D721Med (cell line): ENCODE measurements at regions not wholly inside any gene's neighbourhood (a gene's known extent, or its start where the extent isn't known, plus 50 kb on each side); places are given as distances from the start of the nearest gene placed in this dataset.

Source experiments
- DNase-seq: peaks from one replicate; pipeline ENCODE4 v3.0.0; 2011; ENCODE audit warnings: low spot score; ENCODE audit not compliant: insufficient read length
- FAIRE-seq: peaks from 2 replicates; lab custom pipeline; 2011; peaks lifted over from hg19 to GRCh38; lab: Jason Lieb, UNC
- TF ChIP-seq, protein P1 (sequence below): IDR thresholded peaks from 2 replicates; pipeline ENCODE4 v1.5.1; 2012; ENCODE audit warnings: mild to moderate bottlenecking, control low read depth; ENCODE audit not compliant: insufficient read depth; ENCODE audit errors: missing control alignments

DNA sequence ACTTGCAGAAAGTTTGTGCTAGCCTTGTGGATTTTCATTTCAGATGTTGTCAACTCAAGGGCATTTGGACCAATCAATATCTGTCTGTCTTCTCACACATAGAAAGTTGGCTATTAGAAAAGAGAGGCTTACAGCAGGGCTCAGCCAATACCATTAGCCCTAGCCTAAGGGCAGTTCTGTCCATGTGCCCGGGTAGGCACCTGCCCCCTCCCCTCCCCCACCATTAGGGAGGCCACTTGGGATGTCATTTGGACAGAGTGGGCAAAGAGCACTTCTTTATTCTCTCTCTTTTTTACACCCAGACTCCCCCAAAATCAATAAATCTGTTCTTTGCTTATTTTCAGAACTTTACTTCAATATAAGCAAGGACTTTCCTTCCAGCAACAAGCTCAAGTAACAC is 188.5 kb upstream of the MKI67 start:
- FAIRE-seq (no peak), DNase-seq (no peak)
- TF ChIP-seq, protein P1, sequence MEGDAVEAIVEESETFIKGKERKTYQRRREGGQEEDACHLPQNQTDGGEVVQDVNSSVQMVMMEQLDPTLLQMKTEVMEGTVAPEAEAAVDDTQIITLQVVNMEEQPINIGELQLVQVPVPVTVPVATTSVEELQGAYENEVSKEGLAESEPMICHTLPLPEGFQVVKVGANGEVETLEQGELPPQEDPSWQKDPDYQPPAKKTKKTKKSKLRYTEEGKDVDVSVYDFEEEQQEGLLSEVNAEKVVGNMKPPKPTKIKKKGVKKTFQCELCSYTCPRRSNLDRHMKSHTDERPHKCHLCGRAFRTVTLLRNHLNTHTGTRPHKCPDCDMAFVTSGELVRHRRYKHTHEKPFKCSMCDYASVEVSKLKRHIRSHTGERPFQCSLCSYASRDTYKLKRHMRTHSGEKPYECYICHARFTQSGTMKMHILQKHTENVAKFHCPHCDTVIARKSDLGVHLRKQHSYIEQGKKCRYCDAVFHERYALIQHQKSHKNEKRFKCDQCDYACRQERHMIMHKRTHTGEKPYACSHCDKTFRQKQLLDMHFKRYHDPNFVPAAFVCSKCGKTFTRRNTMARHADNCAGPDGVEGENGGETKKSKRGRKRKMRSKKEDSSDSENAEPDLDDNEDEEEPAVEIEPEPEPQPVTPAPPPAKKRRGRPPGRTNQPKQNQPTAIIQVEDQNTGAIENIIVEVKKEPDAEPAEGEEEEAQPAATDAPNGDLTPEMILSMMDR, result no peak

DNA sequence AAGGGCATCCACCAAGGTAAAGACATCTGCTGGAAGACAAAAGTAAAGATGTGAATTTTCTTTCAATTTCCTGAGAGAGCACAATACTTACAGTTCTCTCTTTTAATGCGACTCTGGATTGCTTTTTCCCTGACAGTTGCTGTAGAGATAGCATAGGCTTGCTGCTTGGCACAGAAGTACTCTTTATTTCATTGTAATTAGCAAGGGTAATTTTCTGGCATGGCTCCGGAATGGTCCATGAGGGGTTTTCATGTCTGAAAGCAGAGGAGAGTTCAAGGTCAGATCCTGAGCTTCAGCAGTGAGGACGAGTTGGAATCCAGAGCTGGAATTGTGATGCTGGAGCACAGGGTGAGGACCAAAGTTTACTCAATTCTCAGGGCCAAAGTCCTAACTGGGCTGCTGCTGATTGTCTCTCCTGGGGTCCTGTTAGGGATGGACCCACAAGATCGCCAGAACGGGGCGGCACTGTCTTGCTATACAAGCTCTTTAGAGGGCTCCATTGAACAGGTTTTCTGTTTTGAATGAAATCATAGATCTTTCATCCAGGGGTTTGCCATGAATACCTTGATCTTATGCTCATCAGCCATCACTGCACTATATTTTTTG is 190.0 kb upstream of the MKI67 start:
- FAIRE-seq, result no peak
- TF ChIP-seq, protein P1, result no peak
- no peak for DNase-seq

DNA sequence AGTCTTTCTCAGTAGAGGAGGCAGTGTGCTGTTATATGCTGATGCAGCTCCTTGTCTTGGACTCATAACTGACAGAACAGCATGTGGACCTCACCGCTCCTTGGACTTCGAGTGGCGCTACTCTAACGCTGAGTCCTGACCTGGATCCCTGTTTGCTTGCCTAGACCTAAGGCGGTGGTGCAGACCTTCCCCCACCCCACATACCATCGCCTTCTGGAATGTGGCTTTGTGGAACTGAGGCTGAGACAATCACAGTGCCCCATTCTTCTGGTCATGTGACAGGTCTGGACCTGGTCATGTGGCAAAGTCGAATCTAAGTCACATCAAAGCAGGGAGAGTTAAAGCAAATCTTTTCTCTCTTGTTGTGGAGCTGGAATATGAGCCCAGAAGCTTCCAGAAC is 190.7 kb upstream of the MKI67 start:
- TF ChIP-seq, protein P1, result no peak
- no peak for FAIRE-seq

DNA sequence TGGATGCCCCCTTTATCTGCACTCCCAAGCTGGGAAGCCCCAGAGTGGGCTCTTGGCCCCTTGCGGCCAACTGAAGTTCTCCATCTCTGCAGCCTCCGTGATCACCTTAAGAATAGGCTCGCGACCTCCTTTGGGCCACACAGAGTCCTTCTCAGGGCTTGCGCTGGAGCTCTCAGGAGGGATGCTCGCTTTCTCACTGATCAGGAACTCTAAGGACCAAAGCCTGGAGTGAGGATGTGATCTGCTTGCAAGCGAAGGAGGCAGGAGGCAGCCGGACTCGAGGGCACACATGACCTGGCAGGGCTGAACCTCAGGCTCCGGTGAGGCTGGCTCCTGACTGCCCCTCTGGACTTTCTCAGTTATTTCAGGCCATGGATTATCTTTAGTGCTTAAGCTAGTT is 192.1 kb upstream of the MKI67 start:
- FAIRE-seq (no peak), DNase-seq (no peak)
- TF ChIP-seq, protein P1, result no peak

More for the DNA sequence above, 190.7 kb upstream of the MKI67 start:
- no peak for DNase-seq

DNA sequence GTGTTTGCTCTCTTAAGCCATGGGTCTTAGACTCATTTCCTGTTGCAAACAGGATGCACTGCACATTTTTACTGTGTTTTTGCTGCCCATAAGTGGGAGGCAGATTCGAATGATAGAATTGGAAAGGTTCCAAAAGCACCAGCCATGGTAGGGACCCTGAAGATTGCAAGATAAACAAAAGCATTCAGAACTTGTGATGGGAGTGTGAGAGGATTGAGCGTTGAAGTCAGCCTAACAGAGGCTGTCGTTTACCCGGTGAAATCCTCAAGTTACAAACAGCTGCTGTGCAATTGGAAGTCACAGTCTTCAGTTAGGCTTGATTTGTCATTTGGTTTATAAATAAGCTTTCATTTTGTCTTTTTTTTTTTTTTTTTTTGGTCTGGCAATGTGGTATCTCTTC is 192.7 kb upstream of the MKI67 start:
- no peak for FAIRE-seq
- TF ChIP-seq, protein P1, result no peak
- DNase-seq, result no peak

DNA sequence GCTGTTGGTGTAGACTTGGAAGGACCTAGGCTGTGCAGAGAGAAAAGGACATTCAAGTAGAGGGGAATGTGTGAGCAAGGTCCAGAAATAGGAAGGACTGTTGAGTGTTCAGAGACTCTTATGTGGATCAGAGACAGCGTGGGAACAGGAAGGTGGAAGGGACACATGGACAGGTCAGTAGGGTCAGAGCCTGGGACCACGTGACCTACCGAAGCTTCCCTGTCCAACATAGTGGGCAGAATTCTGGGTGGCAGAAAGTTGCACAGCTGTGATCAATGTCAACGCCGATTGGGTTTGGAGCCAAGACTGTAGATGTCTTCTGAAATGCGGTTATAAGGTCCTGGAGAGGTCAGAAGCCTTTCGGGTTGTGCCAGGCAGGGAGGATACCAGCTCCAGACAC is 195.9 kb upstream of the MKI67 start:
- TF ChIP-seq, protein P1, result no peak
- FAIRE-seq, result no peak
- no peak for DNase-seq

DNA sequence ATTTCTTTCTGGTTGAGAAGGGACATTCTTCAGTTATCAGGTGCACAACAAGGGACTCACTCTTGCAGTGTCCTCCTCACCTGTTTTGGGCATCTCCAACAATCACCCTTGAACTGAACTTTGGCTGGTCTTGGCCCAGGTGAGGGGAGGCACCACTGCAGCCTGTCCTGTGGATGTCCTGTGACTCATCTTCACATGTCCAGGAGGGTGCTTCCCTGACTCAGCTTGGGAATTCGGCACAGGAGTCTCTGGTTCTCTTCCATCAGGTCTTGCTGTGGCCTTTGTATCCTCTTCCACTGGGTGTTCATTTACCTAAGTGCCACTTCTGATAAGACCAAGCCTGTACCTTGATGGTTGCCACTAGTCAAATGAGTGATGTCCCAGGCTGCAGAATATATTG is 196.7 kb upstream of the MKI67 start:
- DNase-seq, result no peak
- no peak for FAIRE-seq
- TF ChIP-seq, protein P1, result no peak
